Adrenal gland (tissue), 5 donors: ENCODE measurements at regions not wholly inside any gene's neighbourhood (a gene's known extent, or its start where the extent isn't known, plus 50 kb on each side); places are given as distances from the start of the nearest gene placed in this dataset.
"Not testable (repeated sequence)": the region's sequence is repeated elsewhere in the genome, so short reads cannot be mapped to it uniquely, and the experiment has no call there.

ENCODE experiments used
- CTCF ChIP-seq, 6 experiments: fragments of 450-650 bp in 4 of 6; fragments of 200-600 bp in 2 of 6; sonication (generic) in 1 of 6; IDR thresholded peaks; 1 replicate in 5 of 6; 2 replicates in 1 of 6; pipeline versions ENCODE4 v1.5.1 to v1.8.0; 2016 to 2021; ENCODE audit warnings: antibody characterized with exemption in 6 of 6, mild to moderate bottlenecking in 2 of 6, moderate library complexity in 1 of 6
- POLR2A ChIP-seq, 2 donors: fragments of 450-650 bp; IDR thresholded peaks; one replicate each; pipeline ENCODE4 v1.6.1; 2017; ENCODE audit warnings: antibody characterized with exemption in 2 of 2, mild to moderate bottlenecking in 2 of 2, moderate library complexity in 1 of 2
- donor health status: DM: no; HTN: no; CAD: no.

GRCh38 chr11:49623872-49624271, 328.3 kb upstream of the OR4C13 start:
- not testable (repeated sequence) for TF ChIP-seq CTCF, POLR2A (IDR thresholded peaks at IDR 0.05)
